ENCODE measurements at regions not wholly inside any gene's neighbourhood (a gene's known extent, or its start where the extent isn't known, plus 50 kb on each side); places are given as distances from the start of the nearest gene placed in this dataset.

DNA sequence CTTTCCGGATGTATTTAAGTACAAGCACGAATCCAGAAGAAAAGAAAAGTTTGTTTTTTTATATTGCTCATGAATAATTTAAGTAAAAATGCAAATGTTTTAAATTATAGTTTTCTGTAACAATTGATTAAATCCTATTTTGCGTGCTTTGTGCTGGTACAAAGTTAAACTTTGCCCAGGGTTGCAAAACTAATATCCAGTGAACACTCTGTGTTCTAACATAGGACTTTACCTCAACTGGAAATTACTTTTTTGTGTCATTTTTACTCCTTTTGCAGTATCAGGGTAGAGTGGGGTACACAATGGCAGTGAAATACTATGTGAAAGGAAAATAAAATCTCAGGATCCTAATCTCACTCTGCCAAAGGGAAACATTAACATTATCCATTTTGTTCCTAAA lies 801.4 kb upstream of the MBL2 start:
- TF ChIP-seq MAFK (IDR thresholded peaks at IDR 0.05; ENCODE audit: partially characterized antibody) (no peak), CHD4 (IDR thresholded peaks at IDR 0.05; ENCODE audit: borderline replicate concordance) (no peak), GATA3 (IDR thresholded peaks at IDR 0.05; ENCODE audit: borderline replicate concordance) (no peak), RFX5 (IDR thresholded peaks at IDR 0.05) (no peak)
- TF ChIP-seq, protein P1, sequence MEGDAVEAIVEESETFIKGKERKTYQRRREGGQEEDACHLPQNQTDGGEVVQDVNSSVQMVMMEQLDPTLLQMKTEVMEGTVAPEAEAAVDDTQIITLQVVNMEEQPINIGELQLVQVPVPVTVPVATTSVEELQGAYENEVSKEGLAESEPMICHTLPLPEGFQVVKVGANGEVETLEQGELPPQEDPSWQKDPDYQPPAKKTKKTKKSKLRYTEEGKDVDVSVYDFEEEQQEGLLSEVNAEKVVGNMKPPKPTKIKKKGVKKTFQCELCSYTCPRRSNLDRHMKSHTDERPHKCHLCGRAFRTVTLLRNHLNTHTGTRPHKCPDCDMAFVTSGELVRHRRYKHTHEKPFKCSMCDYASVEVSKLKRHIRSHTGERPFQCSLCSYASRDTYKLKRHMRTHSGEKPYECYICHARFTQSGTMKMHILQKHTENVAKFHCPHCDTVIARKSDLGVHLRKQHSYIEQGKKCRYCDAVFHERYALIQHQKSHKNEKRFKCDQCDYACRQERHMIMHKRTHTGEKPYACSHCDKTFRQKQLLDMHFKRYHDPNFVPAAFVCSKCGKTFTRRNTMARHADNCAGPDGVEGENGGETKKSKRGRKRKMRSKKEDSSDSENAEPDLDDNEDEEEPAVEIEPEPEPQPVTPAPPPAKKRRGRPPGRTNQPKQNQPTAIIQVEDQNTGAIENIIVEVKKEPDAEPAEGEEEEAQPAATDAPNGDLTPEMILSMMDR (IDR thresholded peaks at IDR 0.05) = no peak

Data from A549 (cell line).